ENCODE measurements at regions not wholly inside any gene's neighbourhood (a gene's known extent, or its start where the extent isn't known, plus 50 kb on each side); places are given as distances from the start of the nearest gene placed in this dataset.

GRCh38 chr18:64592246-64592645 is 443.4 kb upstream of the LINC00305 start:
- TF ChIP-seq CTCF (conservative IDR thresholded peaks at IDR 0.05) (no peak), EZH2 (IDR thresholded peaks at IDR 0.05; ENCODE audit: low read depth) (no peak)

Data from PC-9 (cell line).